HG03097 (cell line): ENCODE measurements at regions not wholly inside any gene's neighbourhood (a gene's known extent, or its start where the extent isn't known, plus 50 kb on each side); places are given as distances from the start of the nearest gene placed in this dataset.
"Not testable (repeated sequence)": the region's sequence is repeated elsewhere in the genome, so short reads cannot be mapped to it uniquely, and the experiment has no call there.

Experiments
- ATAC-seq: cut with Tn5 transposase; IDR thresholded peaks from one replicate; pipeline ENCODE4 v1.9.1; 2021; ENCODE audit not compliant: unreplicated experiment, low FRiP score

GRCh38 chr9:62655705-62656104 lies 1465.9 kb downstream of the SPATA31A7 start:
- not testable (repeated sequence) for ATAC-seq

GRCh38 chr9:62662733-62663507 lies 1473.1 kb downstream of the SPATA31A7 start:
- ATAC-seq = not testable (repeated sequence)

- not testable (repeated sequence) for ATAC-seq
Measured at GRCh38 chr9:62663512-62663911, 1473.7 kb downstream of the SPATA31A7 start.

GRCh38 chr9:62667137-62667824 lies 1477.4 kb downstream of the SPATA31A7 start:
- ATAC-seq = peak; percentile 49

- not testable (repeated sequence) for ATAC-seq
Measured at GRCh38 chr9:62677016-62677415, 1487.2 kb downstream of the SPATA31A7 start.

- not testable (repeated sequence) for ATAC-seq
Measured at GRCh38 chr9:62678336-62678735, 1488.5 kb downstream of the SPATA31A7 start.

GRCh38 chr9:62679020-62679419 lies 1489.2 kb downstream of the SPATA31A7 start:
- ATAC-seq = not testable (repeated sequence)

- peak; percentile 58 for ATAC-seq
Measured at GRCh38 chr9:62684833-62685647, 1495.2 kb downstream of the SPATA31A7 start.

- ATAC-seq = not testable (repeated sequence)
Measured at GRCh38 chr9:62686313-62686712, 1496.5 kb downstream of the SPATA31A7 start.

- not testable (repeated sequence) for ATAC-seq
Measured at GRCh38 chr9:62693019-62693418, 1503.2 kb downstream of the SPATA31A7 start.

GRCh38 chr9:62711317-62711716 lies 1521.5 kb downstream of the SPATA31A7 start:
- not testable (repeated sequence) for ATAC-seq

GRCh38 chr9:62725580-62725979 lies 1535.7 kb downstream of the SPATA31A7 start:
- not testable (repeated sequence) for ATAC-seq

GRCh38 chr9:62730229-62731000 lies 1540.6 kb downstream of the SPATA31A7 start:
- peak; percentile 96 for ATAC-seq

- ATAC-seq = not testable (repeated sequence)
Measured at GRCh38 chr9:62731015-62731414, 1541.2 kb downstream of the SPATA31A7 start.

GRCh38 chr9:62737004-62737606 lies 1547.3 kb downstream of the SPATA31A7 start:
- not testable (repeated sequence) for ATAC-seq

- ATAC-seq = not testable (repeated sequence)
Measured at GRCh38 chr9:62737915-62738314, 1548.1 kb downstream of the SPATA31A7 start.

GRCh38 chr9:62745774-62746529 lies 1556.1 kb downstream of the SPATA31A7 start:
- ATAC-seq = not testable (repeated sequence)
